Tibial nerve (tissue), 4 donors: ENCODE measurements at regions not wholly inside any gene's neighbourhood (a gene's known extent, or its start where the extent isn't known, plus 50 kb on each side); places are given as distances from the start of the nearest gene placed in this dataset.

ENCODE experiments used
- CTCF ChIP-seq, 5 experiments: fragments of 200-600 bp in 3 of 5; fragments of 450-650 bp in 2 of 5; sonication (generic) in 3 of 5; IDR thresholded peaks; one replicate each; pipeline ENCODE4 v1.5.1; 2016 to 2019; ENCODE audit warnings: antibody characterized with exemption in 5 of 5, mild to moderate bottlenecking in 3 of 5, moderate library complexity in 2 of 5
- EP300 ChIP-seq, 2 donors: sonication (generic); formaldehyde crosslinking; IDR thresholded peaks; one replicate each; pipeline ENCODE4 v1.6.1; 2017; ENCODE audit warnings: antibody characterized with exemption in 2 of 2, mild to moderate bottlenecking in 1 of 2
- POLR2A ChIP-seq, 2 donors: fragments of 450-650 bp; IDR thresholded peaks; one replicate each; pipeline ENCODE4 v1.6.1; 2017; ENCODE audit warnings: antibody characterized with exemption in 2 of 2, mild to moderate bottlenecking in 2 of 2, moderate library complexity in 2 of 2

- TF ChIP-seq CTCF (IDR thresholded peaks at IDR 0.05) (no peak), POLR2A (IDR thresholded peaks at IDR 0.05) (no peak), EP300 (IDR thresholded peaks at IDR 0.05) (no peak)
These were observed 534.5 kb upstream of the MKI67 start for GRCh38 chr10:128660726-128661125.
